ENCODE measurements at regions not wholly inside any gene's neighbourhood (a gene's known extent, or its start where the extent isn't known, plus 50 kb on each side); places are given as distances from the start of the nearest gene placed in this dataset.

GRCh38 chr20:12644461-12644860 lies 364.3 kb upstream of the SPTLC3 start:
- Histone ChIP-seq H3K27me3 (ENCODE audit: control insufficient read depth, insufficient read depth, low read length) (no peaks in the 10 kb centered on the region), H3K4me1 (ENCODE audit: control insufficient read depth, insufficient read depth, low read length, poor library complexity, severe bottlenecking) (no peaks in the 10 kb centered on the region), H3K36me3 (ENCODE audit: control insufficient read depth, insufficient read depth, low read length) (no peaks in the 10 kb centered on the region), H3K9me3 (ENCODE audit: control insufficient read depth in 2 of 2, low read length in 2 of 2) (peaks cover 0 to 2% of the 10 kb centered on the region in 2 experiments), H3K27ac (ENCODE audit: insufficient read depth, low read length, poor library complexity, severe bottlenecking) (no peak overlapping the region), H3K4me3 (ENCODE audit: low read depth, low read length) (no peak overlapping the region)
- Mint-ChIP-seq H3K4me1 (no peaks in the 10 kb centered on the region), H3K27ac (no peak overlapping the region), H3K4me3 (no peak overlapping the region), H3K36me3 (no peaks in the 10 kb centered on the region), H3K9me3 (peaks cover 0 to 15% (median 5%) of the 10 kb centered on the region in 7 donors), H3K27me3 (no peaks in the 10 kb centered on the region)
- ATAC-seq (ENCODE audit: low read depth in 2 of 2): no peak
- DNase-seq: no peak

- no peak overlapping the region for H3K4me3 ChIP-seq (ENCODE audit: low read depth, low read length)
- ATAC-seq (ENCODE audit: low read depth in 2 of 2): no peak
- Mint-ChIP-seq H3K27ac (no peak overlapping the region), H3K4me3 (no peak overlapping the region), H3K4me1 (no peaks in the 10 kb centered on the region), H3K9me3 (peaks cover 0 to 23% (median 5%) of the 10 kb centered on the region in 7 donors), H3K27me3 (no peaks in the 10 kb centered on the region), H3K36me3 (no peaks in the 10 kb centered on the region)
- H3K27me3 ChIP-seq (ENCODE audit: control insufficient read depth, insufficient read depth, low read length): no peaks in the 10 kb centered on the region
- no peak for DNase-seq
- no peaks in the 10 kb centered on the region for H3K4me1 ChIP-seq (ENCODE audit: control insufficient read depth, insufficient read depth, low read length, poor library complexity, severe bottlenecking)
- peaks cover 0 to 2% of the 10 kb centered on the region in 2 experiments for H3K9me3 ChIP-seq (ENCODE audit: control insufficient read depth in 2 of 2, low read length in 2 of 2)
- no peak overlapping the region for H3K27ac ChIP-seq (ENCODE audit: insufficient read depth, low read length, poor library complexity, severe bottlenecking)
- no peaks in the 10 kb centered on the region for H3K36me3 ChIP-seq (ENCODE audit: control insufficient read depth, insufficient read depth, low read length)
Measured at GRCh38 chr20:12649234-12649633, 359.5 kb upstream of the SPTLC3 start.

- Mint-ChIP-seq H3K4me1 (no peaks in the 10 kb centered on the region), H3K27me3 (no peaks in the 10 kb centered on the region), H3K9me3 (peaks cover 2 to 19% (median 4%) of the 10 kb centered on the region in 7 donors)
Measured at GRCh38 chr20:12653642-12654041, 355.1 kb upstream of the SPTLC3 start.

GRCh38 chr20:12659942-12660341 lies 348.8 kb upstream of the SPTLC3 start:
- Histone ChIP-seq H3K4me1 (ENCODE audit: control insufficient read depth, insufficient read depth, low read length, poor library complexity, severe bottlenecking) (no peaks in the 10 kb centered on the region), H3K9me3 (ENCODE audit: control insufficient read depth in 2 of 2, low read length in 2 of 2) (no peaks in the 10 kb centered on the region), H3K36me3 (ENCODE audit: control insufficient read depth, insufficient read depth, low read length) (no peaks in the 10 kb centered on the region), H3K4me3 (ENCODE audit: low read depth, low read length) (no peak overlapping the region), H3K27ac (ENCODE audit: insufficient read depth, low read length, poor library complexity, severe bottlenecking) (no peak overlapping the region), H3K27me3 (ENCODE audit: control insufficient read depth, insufficient read depth, low read length) (no peaks in the 10 kb centered on the region)
- H3K27ac Mint-ChIP-seq: no peak overlapping the region
- peaks cover 0 to 25% (median 8%) of the 10 kb centered on the region in 7 donors for H3K9me3 Mint-ChIP-seq
- no peaks in the 10 kb centered on the region for H3K36me3 Mint-ChIP-seq
- DNase-seq (no peak), ATAC-seq (ENCODE audit: low read depth in 2 of 2) (no peak)
- no peak overlapping the region for H3K4me3 Mint-ChIP-seq
- H3K27me3 Mint-ChIP-seq: no peaks in the 10 kb centered on the region
- H3K4me1 Mint-ChIP-seq: no peaks in the 10 kb centered on the region

More at GRCh38 chr20:12653642-12654041, 355.1 kb upstream of the SPTLC3 start:
- H3K4me1 ChIP-seq (ENCODE audit: control insufficient read depth, insufficient read depth, low read length, poor library complexity, severe bottlenecking): no peaks in the 10 kb centered on the region
- no peak overlapping the region for H3K27ac ChIP-seq (ENCODE audit: insufficient read depth, low read length, poor library complexity, severe bottlenecking)
- ATAC-seq (ENCODE audit: low read depth in 2 of 2) (no peak), DNase-seq (no peak)
- H3K4me3 Mint-ChIP-seq: no peak overlapping the region
- no peaks in the 10 kb centered on the region for H3K27me3 ChIP-seq (ENCODE audit: control insufficient read depth, insufficient read depth, low read length)
- no peaks in the 10 kb centered on the region for H3K36me3 ChIP-seq (ENCODE audit: control insufficient read depth, insufficient read depth, low read length)
- H3K27ac Mint-ChIP-seq: no peak overlapping the region
- H3K4me3 ChIP-seq (ENCODE audit: low read depth, low read length): no peak overlapping the region
- H3K9me3 ChIP-seq (ENCODE audit: control insufficient read depth in 2 of 2, low read length in 2 of 2): no peaks in the 10 kb centered on the region
- no peaks in the 10 kb centered on the region for H3K36me3 Mint-ChIP-seq

- Histone ChIP-seq H3K27ac (ENCODE audit: insufficient read depth, low read length, poor library complexity, severe bottlenecking) (no peak overlapping the region), H3K36me3 (ENCODE audit: control insufficient read depth, insufficient read depth, low read length) (no peaks in the 10 kb centered on the region), H3K9me3 (ENCODE audit: control insufficient read depth in 2 of 2, low read length in 2 of 2) (no peaks in the 10 kb centered on the region), H3K27me3 (ENCODE audit: control insufficient read depth, insufficient read depth, low read length) (no peaks in the 10 kb centered on the region), H3K4me1 (ENCODE audit: control insufficient read depth, insufficient read depth, low read length, poor library complexity, severe bottlenecking) (no peaks in the 10 kb centered on the region), H3K4me3 (ENCODE audit: low read depth, low read length) (no peak overlapping the region)
- no peaks in the 10 kb centered on the region for H3K36me3 Mint-ChIP-seq
- no peak overlapping the region for H3K27ac Mint-ChIP-seq
- H3K4me3 Mint-ChIP-seq: no peak overlapping the region
- H3K9me3 Mint-ChIP-seq: peaks cover 0 to 29% (median 9%) of the 10 kb centered on the region in 7 donors
- H3K27me3 Mint-ChIP-seq: no peaks in the 10 kb centered on the region
- no peak for DNase-seq
- no peaks in the 10 kb centered on the region for H3K4me1 Mint-ChIP-seq
- no peak for ATAC-seq (ENCODE audit: low read depth in 2 of 2)
Measured at GRCh38 chr20:12660918-12661317, 347.9 kb upstream of the SPTLC3 start.

GRCh38 chr20:12670301-12670700 lies 338.5 kb upstream of the SPTLC3 start:
- Histone ChIP-seq H3K4me3 (ENCODE audit: low read depth, low read length) (no peak overlapping the region), H3K9me3 (ENCODE audit: control insufficient read depth in 2 of 2, low read length in 2 of 2) (peaks cover 0 to 3% of the 10 kb centered on the region in 2 experiments), H3K27ac (ENCODE audit: insufficient read depth, low read length, poor library complexity, severe bottlenecking) (no peak overlapping the region), H3K4me1 (ENCODE audit: control insufficient read depth, insufficient read depth, low read length, poor library complexity, severe bottlenecking) (no peaks in the 10 kb centered on the region), H3K27me3 (ENCODE audit: control insufficient read depth, insufficient read depth, low read length) (no peaks in the 10 kb centered on the region), H3K36me3 (ENCODE audit: control insufficient read depth, insufficient read depth, low read length) (no peaks in the 10 kb centered on the region)
- no peaks in the 10 kb centered on the region for H3K4me1 Mint-ChIP-seq
- no peak overlapping the region for H3K27ac Mint-ChIP-seq
- no peak for ATAC-seq (ENCODE audit: low read depth in 2 of 2)
- H3K9me3 Mint-ChIP-seq: peaks cover 2 to 21% (median 4%) of the 10 kb centered on the region in 7 donors
- H3K4me3 Mint-ChIP-seq: no peak overlapping the region
- DNase-seq: no peak
- no peaks in the 10 kb centered on the region for H3K27me3 Mint-ChIP-seq
- H3K36me3 Mint-ChIP-seq: no peaks in the 10 kb centered on the region

- DNase-seq (no peak), ATAC-seq (ENCODE audit: low read depth in 2 of 2) (no peak)
- Histone ChIP-seq H3K27ac (ENCODE audit: insufficient read depth, low read length, poor library complexity, severe bottlenecking) (no peak overlapping the region), H3K4me3 (ENCODE audit: low read depth, low read length) (no peak overlapping the region), H3K36me3 (ENCODE audit: control insufficient read depth, insufficient read depth, low read length) (no peaks in the 10 kb centered on the region), H3K4me1 (ENCODE audit: control insufficient read depth, insufficient read depth, low read length, poor library complexity, severe bottlenecking) (no peaks in the 10 kb centered on the region), H3K27me3 (ENCODE audit: control insufficient read depth, insufficient read depth, low read length) (no peaks in the 10 kb centered on the region), H3K9me3 (ENCODE audit: control insufficient read depth in 2 of 2, low read length in 2 of 2) (peaks cover 0 to 3% of the 10 kb centered on the region in 2 experiments)
- Mint-ChIP-seq H3K36me3 (no peaks in the 10 kb centered on the region), H3K4me1 (no peaks in the 10 kb centered on the region), H3K4me3 (no peak overlapping the region), H3K27me3 (no peaks in the 10 kb centered on the region), H3K27ac (no peak overlapping the region), H3K9me3 (peaks cover 2 to 24% (median 6%) of the 10 kb centered on the region in 7 donors)
Measured at GRCh38 chr20:12673352-12673751, 335.4 kb upstream of the SPTLC3 start.

GRCh38 chr20:12677925-12678324 lies 330.8 kb upstream of the SPTLC3 start:
- H3K9me3 ChIP-seq (ENCODE audit: control insufficient read depth in 2 of 2, low read length in 2 of 2): peaks cover 0 to 3% of the 10 kb centered on the region in 2 experiments
- Mint-ChIP-seq H3K36me3 (no peaks in the 10 kb centered on the region), H3K4me1 (no peaks in the 10 kb centered on the region), H3K27me3 (no peaks in the 10 kb centered on the region), H3K4me3 (no peak overlapping the region), H3K27ac (no peak overlapping the region), H3K9me3 (peaks cover 1 to 24% (median 9%) of the 10 kb centered on the region in 7 donors)
- no peaks in the 10 kb centered on the region for H3K27me3 ChIP-seq (ENCODE audit: control insufficient read depth, insufficient read depth, low read length)
- no peaks in the 10 kb centered on the region for H3K36me3 ChIP-seq (ENCODE audit: control insufficient read depth, insufficient read depth, low read length)
- H3K4me1 ChIP-seq (ENCODE audit: control insufficient read depth, insufficient read depth, low read length, poor library complexity, severe bottlenecking): no peaks in the 10 kb centered on the region
- ATAC-seq (ENCODE audit: low read depth in 2 of 2): no peak
- DNase-seq: no peak
- H3K27ac ChIP-seq (ENCODE audit: insufficient read depth, low read length, poor library complexity, severe bottlenecking): no peak overlapping the region
- H3K4me3 ChIP-seq (ENCODE audit: low read depth, low read length): no peak overlapping the region
